Forelimb muscle (tissue), 1 donor: ENCODE measurements at regions not wholly inside any gene's neighbourhood (a gene's known extent, or its start where the extent isn't known, plus 50 kb on each side); places are given as distances from the start of the nearest gene placed in this dataset.

ENCODE experiments used
- DNase-seq: peaks from one replicate; pipeline ENCODE4 v3.0.0-alpha.2; 2013; ENCODE audit warnings: low read depth

DNA sequence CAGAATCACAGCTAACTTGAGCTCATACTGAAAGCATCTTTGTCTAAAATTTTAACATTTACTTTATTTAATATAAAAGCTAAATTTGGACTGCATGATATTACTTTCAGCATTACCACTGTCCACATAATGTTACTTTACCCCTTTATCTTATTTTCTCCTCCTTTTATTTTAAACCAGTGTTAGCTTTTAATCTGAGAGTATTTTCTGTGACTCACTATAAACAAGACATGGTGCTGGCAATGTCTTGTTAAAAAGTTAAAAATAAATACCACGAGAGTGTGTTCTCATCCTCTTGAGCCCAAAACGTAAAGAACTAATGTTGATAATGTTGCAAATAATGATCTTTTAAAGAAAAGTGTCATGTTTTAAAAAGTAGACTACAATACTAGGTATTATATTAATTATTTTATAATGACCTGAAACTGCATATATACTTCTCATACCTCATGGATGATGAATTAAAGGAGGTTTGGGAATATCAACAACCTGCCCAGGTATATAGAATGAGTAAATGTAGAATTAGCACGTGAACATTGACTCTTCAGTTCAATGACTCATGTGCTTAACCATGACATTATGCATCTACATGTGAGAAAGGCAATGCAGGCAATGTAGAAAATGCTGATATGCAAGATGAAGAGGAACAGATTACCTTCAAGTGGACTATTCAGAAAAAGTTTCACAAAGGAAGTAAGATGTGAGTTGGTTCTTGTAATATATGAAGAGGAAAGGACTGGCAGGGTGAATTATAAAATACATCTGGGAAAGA lies 454.1 kb upstream of the ADGRL3 start:
- DNase-seq: no peak

DNA sequence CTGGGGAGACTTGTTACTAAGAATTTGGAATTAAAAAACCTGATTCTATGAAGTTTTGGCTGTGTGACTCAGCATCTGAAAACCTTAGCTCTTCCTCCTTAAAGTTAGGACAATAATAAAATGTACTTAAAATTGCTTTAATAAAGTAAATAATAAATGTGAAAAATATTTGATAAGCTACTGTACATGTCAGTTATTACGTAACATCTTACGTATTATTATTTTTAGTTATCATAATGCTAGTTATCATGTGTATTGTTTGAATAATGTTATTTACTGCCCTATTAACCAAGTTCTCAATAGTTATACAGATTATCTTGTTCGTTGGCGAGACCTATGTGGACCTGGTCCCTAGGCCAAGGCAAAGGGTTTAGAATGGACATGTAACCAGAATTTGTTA lies 449.2 kb upstream of the ADGRL3 start:
- DNase-seq: no peak

DNA sequence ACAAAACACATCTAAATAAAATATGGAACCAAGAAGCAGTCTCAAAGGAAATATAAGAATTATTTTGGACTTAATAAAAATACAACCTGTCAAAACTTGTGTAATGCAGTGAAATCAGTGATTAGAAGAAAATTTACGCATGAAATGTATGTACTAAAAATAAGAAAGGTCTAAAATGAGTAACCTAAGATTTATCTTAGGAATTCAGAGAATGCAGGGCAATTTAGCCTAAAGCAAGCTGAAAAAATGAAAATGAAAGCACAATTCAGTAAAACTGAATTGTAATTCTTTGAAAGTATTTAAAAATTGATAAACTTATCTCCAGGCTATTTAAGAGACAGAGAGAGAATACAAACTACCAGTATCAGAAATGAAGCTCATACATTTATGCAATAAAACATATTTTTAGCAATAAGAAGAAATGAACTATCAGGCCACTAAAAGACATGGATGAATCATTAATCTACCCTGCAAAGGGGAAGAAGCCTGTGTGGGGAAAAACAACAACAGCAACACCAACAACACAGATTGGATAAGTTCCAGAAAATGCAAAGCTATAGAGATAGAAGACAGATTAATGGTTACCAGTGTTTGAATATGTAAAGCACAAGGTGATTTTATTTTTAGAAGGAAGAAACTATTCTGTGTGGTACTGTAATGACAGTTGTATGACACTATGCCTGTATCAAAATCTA lies 442.0 kb upstream of the ADGRL3 start:
- no peak for DNase-seq

DNA sequence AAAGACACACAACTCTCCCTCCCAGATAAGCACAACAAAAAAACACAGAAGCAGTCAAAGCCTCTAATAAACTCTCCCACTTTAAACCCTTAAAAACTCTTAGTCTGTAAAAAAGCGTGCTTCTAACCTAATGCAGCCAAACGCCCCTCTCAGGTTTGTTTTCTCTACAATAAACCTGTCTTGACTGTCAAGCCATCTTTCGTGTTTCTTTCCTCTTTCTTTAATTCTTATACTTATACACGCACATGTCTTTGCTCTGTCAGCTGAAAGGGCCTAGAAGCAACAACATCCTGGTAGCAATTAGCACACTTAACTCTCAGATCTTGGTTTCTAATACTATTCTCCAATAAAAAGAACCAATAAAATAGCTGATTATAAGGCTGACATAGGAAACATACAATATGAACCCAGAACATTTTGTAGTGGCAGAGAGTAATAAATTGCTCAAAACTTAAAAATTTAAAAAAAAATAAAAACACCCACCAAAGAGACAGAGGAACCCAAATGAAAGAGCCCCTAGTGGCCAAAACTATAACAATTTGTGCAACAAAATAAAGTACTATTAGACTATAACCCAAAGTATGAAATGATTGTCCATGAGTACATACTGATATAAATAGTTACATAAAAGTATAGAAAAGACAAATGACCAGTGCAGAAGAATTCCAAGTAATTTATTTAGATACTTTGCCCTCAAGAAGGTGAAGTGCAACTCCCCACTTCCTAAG lies 440.4 kb upstream of the ADGRL3 start:
- no peak for DNase-seq

DNA sequence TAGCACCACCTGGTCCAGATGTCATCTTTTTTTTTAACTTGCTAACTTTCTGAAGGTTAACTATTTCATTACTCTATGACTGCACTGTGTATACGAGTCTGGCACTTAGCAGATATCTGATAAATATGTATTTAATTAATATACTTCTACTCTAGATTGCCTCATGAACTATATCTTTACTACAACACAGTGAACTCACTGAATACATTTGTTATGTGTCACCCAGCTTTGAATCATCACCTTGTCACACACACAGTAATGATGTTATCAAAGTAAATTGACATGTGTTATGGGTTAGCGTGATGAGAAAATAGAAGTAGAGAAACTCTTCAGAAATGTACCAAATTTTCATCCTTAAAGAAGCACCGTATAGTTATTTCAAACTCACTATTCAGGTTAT lies 419.3 kb upstream of the ADGRL3 start:
- DNase-seq: no peak

DNA sequence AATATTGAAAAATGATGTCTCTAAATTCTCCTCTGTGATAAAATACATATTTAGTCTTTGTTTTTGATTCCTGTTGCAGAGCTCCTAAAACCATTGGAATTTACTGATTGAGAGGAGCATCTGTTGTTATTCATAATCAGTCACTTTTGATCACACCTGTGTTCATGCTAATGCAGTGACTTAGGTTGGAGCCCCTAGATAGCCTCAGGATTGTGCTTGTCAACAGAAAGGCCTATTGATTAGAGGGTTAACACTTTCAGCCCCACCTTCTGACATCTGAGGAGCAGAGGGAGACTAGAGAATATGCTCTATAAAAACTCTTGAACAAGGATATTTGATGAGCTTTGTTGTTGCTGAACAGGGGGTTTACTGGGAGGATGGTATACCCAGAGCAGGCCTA lies 409.5 kb upstream of the ADGRL3 start:
- DNase-seq: no peak

DNA sequence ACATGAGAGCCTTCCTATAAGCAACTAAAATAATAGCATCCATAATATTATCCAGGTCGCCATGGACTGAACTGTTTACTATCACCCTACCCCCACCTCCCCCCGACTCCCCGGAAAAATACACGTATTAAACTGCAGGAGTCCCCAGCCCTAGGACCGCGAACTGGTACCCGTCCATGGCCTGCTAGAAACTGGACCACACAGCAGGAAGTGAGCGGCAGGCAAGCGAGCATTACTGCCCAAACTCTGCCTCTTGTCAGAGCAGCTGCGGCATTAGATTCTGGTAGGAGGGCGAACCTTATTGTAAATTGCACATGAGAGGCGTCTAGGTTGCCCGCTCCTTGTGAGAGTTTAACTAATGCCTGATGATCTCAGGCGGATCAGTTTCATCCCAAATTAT lies 405.8 kb upstream of the ADGRL3 start:
- DNase-seq: no peak

DNA sequence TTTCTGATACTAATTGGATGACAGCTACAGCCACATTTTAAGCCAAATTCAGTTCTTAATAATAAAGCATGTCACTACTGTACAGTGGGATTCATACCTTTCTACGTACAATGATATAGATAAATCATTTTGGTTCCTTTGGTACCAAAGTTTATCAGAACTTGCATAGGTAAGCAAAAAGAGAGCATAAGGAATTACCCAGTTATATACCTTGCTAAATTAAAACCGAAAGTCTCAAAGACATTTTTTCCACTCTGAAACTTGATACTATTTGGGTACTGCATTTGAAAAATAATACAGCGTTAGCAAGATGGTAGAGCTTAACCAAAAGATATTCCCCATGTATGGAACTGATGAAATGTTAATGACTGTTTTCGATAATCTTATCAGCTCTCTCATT lies 400.9 kb upstream of the ADGRL3 start:
- DNase-seq: no peak

DNA sequence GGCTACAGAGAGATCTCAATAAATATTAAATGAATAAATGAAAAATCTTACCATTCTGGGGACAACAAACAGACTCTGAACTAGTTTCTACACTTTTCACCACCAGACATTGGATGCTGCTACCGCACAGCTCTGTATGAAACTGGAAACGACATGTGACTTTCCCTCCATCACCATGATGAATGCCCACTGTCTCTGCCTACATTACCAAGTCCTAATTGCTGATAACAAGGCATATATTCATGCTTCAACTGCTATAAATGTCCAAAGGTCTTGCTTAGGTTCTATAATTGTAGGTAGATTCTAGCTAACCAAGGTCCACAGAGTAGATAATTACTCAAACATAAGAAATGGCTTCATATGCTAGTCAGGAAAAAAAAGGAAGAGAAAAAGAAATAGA lies 399.4 kb upstream of the ADGRL3 start:
- DNase-seq: no peak

DNA sequence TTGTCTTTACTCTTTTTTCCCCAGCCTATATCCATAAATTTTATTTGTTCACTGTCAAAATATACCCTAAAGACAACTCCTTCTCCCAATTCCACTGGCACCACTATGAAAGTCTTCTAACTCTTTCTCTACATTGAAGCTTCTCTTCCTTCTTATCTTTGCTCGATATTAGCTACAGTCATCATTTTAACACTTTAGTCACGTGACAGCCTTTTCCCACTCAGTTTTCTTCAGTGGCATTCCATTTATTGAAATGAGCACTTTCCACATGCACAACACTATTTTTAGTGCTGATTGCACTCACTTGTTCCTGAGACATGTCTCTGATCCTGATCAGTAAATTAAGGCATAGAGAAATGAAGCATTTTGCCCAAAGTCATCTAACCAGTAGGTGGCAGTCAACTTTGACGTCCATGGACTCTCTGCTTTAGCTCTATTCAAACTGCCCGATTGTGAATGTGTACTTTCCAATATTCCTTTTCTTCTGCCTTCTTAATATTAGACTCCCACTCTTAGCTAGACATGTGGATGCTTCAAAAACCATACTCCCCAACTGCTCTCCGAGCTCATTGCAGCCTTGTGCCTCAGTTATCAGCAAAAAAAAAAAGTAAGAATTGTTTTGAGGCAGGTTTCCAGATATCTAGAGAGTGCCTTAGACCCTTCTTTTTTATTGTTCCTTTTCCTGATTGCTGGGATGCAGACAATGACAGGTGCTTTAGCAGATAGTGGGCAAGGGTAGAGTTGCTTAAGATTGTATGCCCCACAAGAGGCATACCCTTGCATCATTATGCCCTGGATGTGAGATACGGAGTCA lies 394.4 kb upstream of the ADGRL3 start:
- DNase-seq: no peak

DNA sequence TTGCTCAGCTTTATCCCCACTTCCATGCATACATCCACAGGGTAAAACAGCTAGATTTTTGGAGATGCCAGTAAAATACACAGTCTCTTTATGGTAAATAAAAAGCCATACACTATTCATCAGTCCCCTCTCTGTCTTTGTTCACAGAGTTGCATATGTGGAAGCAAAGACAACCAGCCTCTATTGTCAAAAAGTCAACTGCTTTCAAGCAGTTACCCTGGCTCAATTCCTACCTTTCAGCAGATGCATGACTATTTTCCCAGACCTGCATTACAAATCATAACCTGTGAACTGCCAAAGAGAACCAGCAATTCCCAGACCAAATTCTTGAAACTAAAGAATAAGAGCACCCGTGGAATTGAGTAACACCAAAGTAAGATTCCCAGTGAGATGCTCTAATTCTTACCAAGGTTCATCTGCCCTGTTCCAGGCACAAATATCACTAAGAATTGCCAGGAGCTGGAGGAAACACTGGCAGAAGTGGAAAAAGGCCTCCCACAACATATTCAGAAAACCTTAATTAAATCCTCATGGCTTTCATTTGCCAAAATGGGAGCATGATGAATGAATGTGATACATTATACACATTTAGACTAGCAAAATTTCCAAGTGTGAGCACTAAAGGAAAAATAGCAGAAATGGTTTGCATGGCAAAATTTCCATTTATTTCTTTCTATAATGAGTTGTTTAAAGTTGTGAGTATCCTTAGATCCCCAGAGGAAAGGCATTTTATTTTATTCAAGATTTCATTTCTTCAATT lies 391.2 kb upstream of the ADGRL3 start:
- peak; percentile 39 for DNase-seq

DNA sequence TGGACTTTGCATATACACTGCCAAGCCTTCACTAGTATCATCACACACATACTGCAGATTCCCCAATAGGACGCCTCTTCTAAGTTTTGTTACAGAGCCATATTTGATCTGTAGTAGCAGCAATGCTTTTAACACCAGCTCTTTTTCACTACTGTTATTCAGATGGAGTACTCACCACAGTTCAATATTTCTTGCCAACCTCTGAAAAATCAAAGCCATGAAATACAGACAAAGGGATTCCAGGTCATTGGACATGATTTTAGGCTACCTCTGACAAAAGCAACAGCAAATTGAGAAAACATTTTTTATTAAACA lies 390.7 kb upstream of the ADGRL3 start:
- no peak for DNase-seq

DNA sequence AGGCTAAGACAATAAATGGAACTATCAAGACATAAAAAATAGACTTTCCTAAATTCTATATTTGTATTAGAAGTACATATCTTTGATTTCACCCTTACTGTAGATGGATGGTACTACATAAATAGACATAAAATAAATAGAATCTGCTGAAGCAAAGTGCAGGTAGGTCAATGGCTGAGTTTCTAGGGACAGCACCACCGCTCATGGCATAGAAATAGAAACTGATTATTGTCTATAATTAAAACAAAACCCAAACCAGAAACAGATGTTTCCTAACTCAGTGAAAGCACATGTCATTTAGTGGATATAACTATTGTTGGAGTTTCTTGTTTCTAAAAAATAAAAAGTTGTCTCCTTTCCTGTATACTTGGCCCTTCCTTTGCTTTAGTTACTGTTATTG lies 387.3 kb upstream of the ADGRL3 start:
- no peak for DNase-seq

DNA sequence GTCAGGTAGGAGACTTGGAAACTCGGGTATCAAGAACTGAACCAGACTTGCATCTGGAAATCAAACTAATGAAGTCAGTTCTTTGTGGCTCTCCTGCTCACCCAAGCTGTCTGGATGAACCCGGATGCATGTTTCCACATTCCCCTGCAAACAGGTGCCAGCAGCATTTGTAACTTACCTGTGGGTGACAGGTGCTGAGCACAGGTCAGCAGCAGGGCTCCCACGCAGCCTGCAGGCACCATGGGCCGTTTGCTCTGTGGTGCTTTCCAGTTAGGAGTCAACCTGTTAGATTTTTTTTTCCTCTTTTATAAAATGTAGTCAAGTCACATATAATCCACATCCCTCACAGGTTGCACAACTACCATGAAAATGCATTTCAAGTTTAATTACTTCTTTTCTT lies 385.6 kb upstream of the ADGRL3 start:
- DNase-seq: no peak

DNA sequence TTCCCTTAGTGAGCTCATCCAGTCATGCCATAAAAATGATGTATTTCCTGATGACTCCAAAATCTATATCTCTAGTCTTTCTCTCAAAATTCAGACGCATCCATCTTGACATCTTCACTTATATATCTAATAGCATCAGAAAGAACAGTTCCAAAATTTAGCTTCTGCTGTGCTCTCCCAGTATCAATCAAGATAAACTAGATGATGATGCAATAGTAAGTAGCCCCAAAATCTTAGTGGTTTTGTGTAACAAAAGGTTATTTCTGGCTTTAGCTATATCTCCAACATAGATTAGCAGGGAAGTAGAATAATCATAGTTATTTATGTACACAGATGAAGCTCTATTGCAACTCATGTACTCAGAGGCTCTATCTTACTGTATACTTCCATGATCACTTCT lies 382.5 kb upstream of the ADGRL3 start:
- DNase-seq: no peak

DNA sequence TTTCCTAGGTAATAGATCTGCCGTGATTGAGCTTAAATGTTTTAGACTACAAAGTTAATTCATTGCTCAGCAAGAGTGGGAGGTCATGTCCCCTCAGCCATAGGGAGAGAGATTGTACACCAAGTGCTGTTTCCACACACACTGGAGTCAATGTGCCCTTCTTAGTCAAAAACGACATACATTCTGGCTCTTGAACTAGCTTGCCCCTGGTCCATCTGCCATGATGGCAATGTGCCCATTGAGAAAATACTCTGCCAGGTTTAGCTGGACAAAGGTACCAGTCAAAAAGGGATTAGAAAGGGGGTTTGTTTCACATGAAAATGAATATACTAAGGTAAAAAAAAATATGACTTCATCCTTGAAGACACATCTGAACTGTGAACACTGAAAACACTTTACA lies 377.1 kb upstream of the ADGRL3 start:
- no peak for DNase-seq

DNA sequence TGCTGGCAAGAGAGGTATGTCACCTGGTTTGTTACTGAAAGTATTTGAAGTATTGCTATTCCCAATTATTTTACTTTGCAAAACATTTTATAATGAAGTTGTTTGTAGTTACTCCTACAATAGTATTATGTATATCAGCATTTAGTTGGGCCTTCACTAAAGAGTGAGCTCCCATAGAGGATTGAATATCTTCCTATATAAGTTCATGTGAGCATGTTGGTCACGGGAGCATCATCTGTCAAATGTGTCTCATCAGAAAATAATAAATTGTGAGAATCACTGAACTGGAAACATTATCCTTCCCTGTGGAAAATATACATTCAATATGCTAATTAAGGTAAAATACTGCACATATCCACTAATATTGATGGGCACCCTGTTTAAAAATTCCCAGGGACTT lies 360.1 kb upstream of the ADGRL3 start:
- DNase-seq: no peak

DNA sequence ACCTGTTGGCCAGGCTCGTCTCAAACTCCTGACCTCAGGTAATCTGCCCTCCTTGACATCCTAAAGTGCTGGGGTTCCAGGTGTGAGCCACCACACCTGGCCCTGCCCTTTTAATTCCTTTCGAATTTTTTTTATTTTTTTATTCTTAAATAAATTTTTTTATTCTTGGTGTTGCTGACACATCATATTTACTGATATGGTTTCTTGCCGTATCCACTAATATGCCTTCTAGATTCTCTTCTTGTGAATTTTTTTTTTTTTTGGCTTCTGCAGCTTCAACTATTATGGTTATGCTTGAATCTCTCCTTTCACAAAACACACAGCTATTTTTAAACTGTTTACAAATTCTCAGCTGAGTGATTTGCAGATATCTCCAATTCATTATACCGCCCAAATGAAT lies 353.4 kb upstream of the ADGRL3 start:
- DNase-seq: no peak

DNA sequence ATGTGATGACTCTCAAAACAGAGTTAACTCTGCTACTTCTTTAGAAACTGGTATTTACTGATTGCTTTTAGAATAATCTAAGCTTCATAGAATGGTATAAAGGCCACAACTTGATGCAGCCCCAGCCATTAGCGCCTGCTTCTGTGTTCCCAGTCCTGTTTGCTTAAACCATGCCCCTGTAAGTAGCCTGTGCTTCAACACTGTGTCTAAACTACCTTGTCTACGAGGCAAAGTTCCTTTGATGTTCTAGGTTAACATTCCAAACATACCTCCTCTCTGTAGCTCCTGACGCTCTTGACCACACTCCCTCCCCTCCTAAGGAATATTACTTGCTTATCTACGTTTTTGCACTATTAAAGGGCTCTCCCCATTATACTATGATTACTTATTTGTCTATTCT lies 352.5 kb upstream of the ADGRL3 start:
- no peak for DNase-seq

DNA sequence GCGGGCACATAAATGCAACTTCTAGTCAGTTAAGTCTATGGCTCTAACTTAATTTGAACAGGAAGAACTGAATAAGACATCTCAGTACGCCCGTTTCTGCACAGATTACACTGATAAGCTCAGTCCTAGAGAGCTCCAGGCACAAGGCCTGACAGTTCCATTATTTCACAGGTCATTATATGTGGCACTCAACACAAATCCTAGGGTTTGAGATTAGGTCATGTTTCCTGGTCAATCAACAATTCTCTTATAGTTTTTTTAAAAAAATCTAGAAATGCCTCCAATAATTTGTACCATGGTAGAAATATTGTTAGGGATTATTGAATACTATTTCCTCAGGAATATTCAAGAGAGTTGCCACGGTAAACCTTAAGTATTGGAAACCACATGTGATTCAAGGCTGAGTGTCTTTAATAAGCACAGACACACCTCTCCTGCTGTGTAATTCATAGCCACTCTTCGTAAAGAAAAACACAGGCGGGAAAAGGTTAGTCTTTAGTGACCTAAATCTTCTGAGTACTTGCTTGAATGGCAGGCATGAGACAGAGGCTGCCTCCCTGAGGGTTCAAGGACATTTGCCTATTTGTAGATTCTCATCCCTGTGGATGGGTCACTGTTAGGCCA lies 342.9 kb upstream of the ADGRL3 start:
- no peak for DNase-seq

DNA sequence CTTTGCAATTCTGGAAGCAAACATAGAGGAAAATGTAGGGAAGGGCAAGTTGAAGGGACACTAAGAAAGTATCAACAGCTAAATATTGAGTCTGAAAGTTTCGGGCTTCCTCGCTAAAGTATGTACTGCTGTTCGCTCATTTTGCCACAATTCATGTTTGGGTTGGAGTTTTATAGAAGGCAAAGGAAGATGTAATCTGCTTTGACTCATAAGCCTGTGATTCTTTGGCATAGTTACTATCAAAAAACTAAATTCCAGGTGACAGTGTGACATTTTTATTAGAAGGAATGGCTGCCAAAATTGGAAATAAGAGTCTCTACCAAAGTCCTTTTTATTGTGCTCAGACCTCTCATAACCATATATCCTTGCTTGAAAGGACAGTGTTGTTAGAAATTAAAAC lies 336.7 kb upstream of the ADGRL3 start:
- no peak for DNase-seq
